Activated CD4-positive, alpha-beta T cell treated with anti-CD3 and anti-CD28 coated beads for 36 hours (primary cell): ENCODE measurements at regions not wholly inside any gene's neighbourhood (a gene's known extent, or its start where the extent isn't known, plus 50 kb on each side); places are given as distances from the start of the nearest gene placed in this dataset.

Experiments used
- ATAC-seq: fragments of 200-7000 bp; cut with Tn5 transposase; one replicate; pipeline ENCODE4 v1.10.0; 2021; ENCODE audit warnings: mild to moderate bottlenecking, moderate library complexity
- CTCF ChIA-PET: fragments of 350-600 bp; sonication (Branson Sonifier 250); formaldehyde crosslinking; loops from one replicate; lab custom pipeline; 2021; ENCODE audit warnings: antibody characterized with exemption; lab: Charles Lee
- POLR2A ChIA-PET: fragments of 350-600 bp; sonication (Branson Sonifier 250); formaldehyde crosslinking; loops from one replicate; lab custom pipeline; 2021; ENCODE audit warnings: antibody characterized with exemption, inconsistent platforms; lab: Charles Lee
- DNase-seq: peaks from one replicate; pipeline ENCODE4 v3.0.0-alpha.2; 2020
- H3K27ac Mint-ChIP-seq: one replicate; pipeline ENCODE4 v1.8.0; 2021; ENCODE audit warnings: mixed read lengths
- H3K27me3 Mint-ChIP-seq: one replicate; pipeline ENCODE4 v1.8.0; 2021; ENCODE audit warnings: mixed read lengths
- H3K36me3 Mint-ChIP-seq: one replicate; pipeline ENCODE4 v1.8.0; 2021; ENCODE audit warnings: low read depth, mixed read lengths
- H3K4me1 Mint-ChIP-seq: one replicate; pipeline ENCODE4 v1.8.0; 2021; ENCODE audit warnings: mixed read lengths
- H3K4me3 Mint-ChIP-seq: one replicate; pipeline ENCODE4 v1.8.0; 2021; ENCODE audit warnings: mild to moderate bottlenecking, moderate library complexity, mixed read lengths
- H3K9me3 Mint-ChIP-seq: one replicate; pipeline ENCODE4 v1.8.0; 2021; ENCODE audit warnings: low read depth, mixed read lengths
- intact Hi-C, 2 experiments: fragments of 100-400 bp; cut with DNase I in 1 of 2; cut with micrococcal nuclease in 1 of 2; formaldehyde crosslinking; loops; one replicate each; pipeline versions ENCODE4 v1.14.2 to v1.15.1; 2022 to 2024; cut with DNase I, micrococcal nuclease

DNA sequence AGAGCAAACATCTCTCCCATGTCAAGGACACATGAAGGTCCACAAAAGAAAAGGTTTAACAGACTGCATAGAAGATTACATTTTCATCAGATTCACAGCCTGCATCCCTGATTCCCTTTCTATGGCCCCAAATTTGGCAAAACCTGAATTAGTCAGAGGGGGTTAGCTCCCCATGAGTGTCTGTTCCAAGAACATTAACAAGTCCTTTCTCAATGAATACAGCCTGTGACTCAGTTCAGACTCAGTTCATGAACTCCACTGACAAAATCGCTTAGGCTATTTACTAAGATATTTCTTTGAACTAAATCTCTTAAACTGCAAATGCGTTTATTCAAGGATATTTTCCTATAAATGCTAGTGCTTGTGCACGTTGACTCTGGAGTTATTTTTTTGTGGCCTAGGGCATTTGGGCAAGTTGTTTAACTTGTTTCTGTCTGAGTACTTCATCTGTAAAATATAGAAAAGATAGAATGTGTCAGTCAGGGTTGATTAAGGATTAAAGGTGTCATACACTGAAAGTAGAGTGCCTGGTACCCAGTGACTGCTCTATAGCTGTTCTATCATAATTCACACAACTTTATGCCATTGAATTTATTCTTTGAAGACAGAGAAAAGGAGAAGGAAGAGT lies 422.6 kb downstream of the HTR1B start:
- Mint-ChIP-seq H3K27me3 (no peaks in the 10 kb centered on the region), H3K36me3 (no peaks in the 10 kb centered on the region), H3K27ac (no peak overlapping the region), H3K4me1 (no peaks in the 10 kb centered on the region), H3K9me3 (peaks cover 16% of the 10 kb centered on the region), H3K4me3 (no peak overlapping the region)
- ChIA-PET CTCF (no interaction called here), POLR2A (no interaction called here)
- intact Hi-C loops: no loop called here
- DNase-seq: no peak
- no peak for ATAC-seq

- ChIA-PET POLR2A (no interaction called here), CTCF (no interaction called here)
- Mint-ChIP-seq H3K4me1 (no peaks in the 10 kb centered on the region), H3K4me3 (no peak overlapping the region), H3K27ac (no peak overlapping the region), H3K36me3 (no peaks in the 10 kb centered on the region), H3K9me3 (peaks cover 17% of the 10 kb centered on the region), H3K27me3 (no peaks in the 10 kb centered on the region)
- DNase-seq (no peak), ATAC-seq (no peak)
- intact Hi-C loops: no loop called here
These were observed 424.5 kb downstream of the HTR1B start for GRCh38 chr6:77038807-77039206.

GRCh38 chr6:77037439-77037838 lies 425.9 kb downstream of the HTR1B start:
- Mint-ChIP-seq H3K36me3 (no peaks in the 10 kb centered on the region), H3K9me3 (peaks cover 17% of the 10 kb centered on the region), H3K27me3 (no peaks in the 10 kb centered on the region), H3K4me3 (no peak overlapping the region), H3K4me1 (no peaks in the 10 kb centered on the region), H3K27ac (no peak overlapping the region)
- CTCF ChIA-PET: no interaction called here
- POLR2A ChIA-PET: no interaction called here
- intact Hi-C loops: no loop called here
- DNase-seq (no peak), ATAC-seq (no peak)

DNA sequence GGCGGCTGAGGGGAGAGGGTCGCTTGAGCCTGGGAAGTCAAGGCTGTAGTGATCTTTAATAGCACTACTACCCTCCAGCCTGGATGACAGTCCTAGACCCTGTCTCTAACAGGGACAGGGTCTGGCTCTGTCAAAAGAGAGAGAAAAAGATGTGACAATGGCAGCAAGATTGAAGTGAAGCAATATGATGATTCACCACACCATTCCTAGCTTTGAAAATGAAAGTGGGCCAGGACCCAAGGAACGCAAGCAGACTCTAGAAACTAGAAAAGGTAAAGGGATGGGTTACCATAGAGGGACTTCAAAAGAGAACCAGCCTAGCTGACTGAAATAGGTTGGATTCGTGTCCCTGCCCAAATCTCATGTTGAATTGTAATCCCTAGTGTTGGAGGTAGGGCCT lies 426.9 kb downstream of the HTR1B start:
- peaks cover 17% of the 10 kb centered on the region for H3K9me3 Mint-ChIP-seq
- no peak overlapping the region for H3K27ac Mint-ChIP-seq
- intact Hi-C loops: no loop called here
- DNase-seq (no peak), ATAC-seq (no peak)
- ChIA-PET CTCF (no interaction called here), POLR2A (no interaction called here)
- no peaks in the 10 kb centered on the region for H3K4me1 Mint-ChIP-seq
- H3K27me3 Mint-ChIP-seq: no peaks in the 10 kb centered on the region
- no peaks in the 10 kb centered on the region for H3K36me3 Mint-ChIP-seq
- no peak overlapping the region for H3K4me3 Mint-ChIP-seq

GRCh38 chr6:77034161-77034560 lies 429.1 kb downstream of the HTR1B start:
- H3K9me3 Mint-ChIP-seq: peaks cover 15% of the 10 kb centered on the region
- no peaks in the 10 kb centered on the region for H3K36me3 Mint-ChIP-seq
- no peak overlapping the region for H3K4me3 Mint-ChIP-seq
- CTCF ChIA-PET: no interaction called here
- ATAC-seq: no peak
- intact Hi-C loops: no loop called here
- H3K4me1 Mint-ChIP-seq: no peaks in the 10 kb centered on the region
- no peaks in the 10 kb centered on the region for H3K27me3 Mint-ChIP-seq
- POLR2A ChIA-PET: no interaction called here
- H3K27ac Mint-ChIP-seq: no peak overlapping the region
- no peak for DNase-seq

DNA sequence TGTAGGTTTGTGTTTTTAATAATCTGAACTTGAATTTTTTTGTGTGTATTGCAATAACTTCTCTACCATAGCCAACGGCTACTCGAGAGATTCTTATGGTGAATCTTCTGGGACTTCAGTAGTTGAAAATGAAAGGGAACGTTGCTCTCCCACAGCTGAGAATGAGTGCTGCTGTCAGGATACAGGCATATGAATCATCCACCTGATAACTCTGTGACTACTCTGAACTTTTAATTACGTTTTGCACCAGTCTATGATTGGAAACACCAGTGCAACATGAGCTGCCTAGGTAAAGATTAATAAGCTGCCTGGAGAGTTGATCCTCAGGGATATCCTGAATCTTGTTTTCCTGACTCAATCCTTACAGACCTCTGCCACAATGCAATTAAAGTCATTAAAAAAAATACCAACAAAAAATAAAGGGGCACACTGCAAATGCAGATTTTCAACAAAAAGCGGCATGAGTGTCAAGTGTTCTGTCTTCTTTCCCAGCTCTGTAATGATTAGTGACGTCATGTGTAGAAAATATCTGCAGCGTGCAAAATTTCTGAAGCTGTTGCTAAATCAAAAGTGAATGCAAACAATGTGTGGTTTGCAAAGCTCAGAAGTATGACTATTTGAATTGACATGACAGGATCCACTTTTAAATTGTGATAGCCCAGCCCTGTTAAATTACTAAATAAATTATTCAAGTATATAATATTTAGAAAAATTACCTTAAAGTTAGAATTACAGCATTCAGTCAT lies 432.2 kb downstream of the HTR1B start:
- ATAC-seq (no peak), DNase-seq (no peak)
- ChIA-PET CTCF (no interaction called here), POLR2A (no interaction called here)
- H3K27me3 Mint-ChIP-seq: no peaks in the 10 kb centered on the region
- H3K27ac Mint-ChIP-seq: no peak overlapping the region
- peaks cover 8% of the 10 kb centered on the region for H3K9me3 Mint-ChIP-seq
- no peaks in the 10 kb centered on the region for H3K36me3 Mint-ChIP-seq
- intact Hi-C loops: no loop called here
- no peaks in the 10 kb centered on the region for H3K4me1 Mint-ChIP-seq
- no peak overlapping the region for H3K4me3 Mint-ChIP-seq

DNA sequence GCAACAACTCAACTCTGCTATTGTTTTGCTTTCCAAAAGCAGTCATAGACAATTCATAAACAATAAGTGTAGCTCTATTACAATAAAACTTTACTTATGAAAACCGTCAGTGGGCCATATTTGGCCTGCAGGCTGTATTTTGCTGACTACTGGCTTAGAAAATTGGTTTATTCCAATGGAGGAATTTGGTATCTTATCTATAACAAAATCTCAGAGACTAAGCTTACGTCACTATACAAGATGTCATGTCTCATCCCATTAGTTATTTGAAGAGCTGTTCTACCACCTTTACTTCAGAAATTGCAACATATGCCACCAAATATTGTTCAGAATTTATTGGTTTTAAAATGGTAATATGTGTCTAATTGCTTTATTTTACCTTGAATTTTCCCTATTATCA lies 436.9 kb downstream of the HTR1B start:
- no peak for ATAC-seq
- intact Hi-C loops: no loop called here

DNA sequence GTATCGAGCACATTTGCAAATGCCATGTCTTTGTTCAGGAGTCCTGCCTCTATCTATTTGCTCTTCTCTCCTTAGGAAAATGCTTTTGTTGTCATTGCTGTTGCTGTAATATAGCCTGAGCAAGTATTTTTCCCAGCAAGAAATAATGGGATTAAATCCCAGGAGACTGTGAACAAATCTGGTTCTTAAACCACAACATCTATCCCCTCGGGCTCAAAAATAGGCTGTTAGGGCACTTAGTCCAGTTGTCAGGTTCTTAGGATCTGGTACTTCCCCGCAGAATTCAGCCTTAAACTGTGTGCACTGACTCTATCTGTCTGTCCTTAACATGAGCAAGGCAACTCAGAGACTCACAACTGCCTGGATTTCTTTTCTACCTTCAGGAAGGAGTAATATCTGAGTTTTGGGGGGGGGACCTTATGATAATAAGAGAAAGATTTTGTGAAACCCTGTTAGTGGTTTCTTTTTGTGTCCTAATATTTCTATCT lies 437.5 kb downstream of the HTR1B start:
- H3K27ac Mint-ChIP-seq: no peak overlapping the region
- no peak for ATAC-seq
- DNase-seq: no peak
- H3K27me3 Mint-ChIP-seq: no peaks in the 10 kb centered on the region
- ChIA-PET CTCF (no interaction called here), POLR2A (no interaction called here)
- no peaks in the 10 kb centered on the region for H3K36me3 Mint-ChIP-seq
- H3K9me3 Mint-ChIP-seq: peaks cover 8% of the 10 kb centered on the region
- H3K4me3 Mint-ChIP-seq: no peak overlapping the region
- no peaks in the 10 kb centered on the region for H3K4me1 Mint-ChIP-seq
- intact Hi-C loops: no loop called here

More for the DNA sequence above, 436.9 kb downstream of the HTR1B start:
- DNase-seq: no peak
- ChIA-PET CTCF (no interaction called here), POLR2A (no interaction called here)
- Mint-ChIP-seq H3K4me3 (no peak overlapping the region), H3K27ac (no peak overlapping the region), H3K4me1 (no peaks in the 10 kb centered on the region), H3K9me3 (peaks cover 8% of the 10 kb centered on the region), H3K27me3 (no peaks in the 10 kb centered on the region), H3K36me3 (no peaks in the 10 kb centered on the region)

- CTCF ChIA-PET: no interaction called here
- H3K27me3 Mint-ChIP-seq: no peaks in the 10 kb centered on the region
These were observed 441.5 kb downstream of the HTR1B start for GRCh38 chr6:77021778-77022177.

DNA sequence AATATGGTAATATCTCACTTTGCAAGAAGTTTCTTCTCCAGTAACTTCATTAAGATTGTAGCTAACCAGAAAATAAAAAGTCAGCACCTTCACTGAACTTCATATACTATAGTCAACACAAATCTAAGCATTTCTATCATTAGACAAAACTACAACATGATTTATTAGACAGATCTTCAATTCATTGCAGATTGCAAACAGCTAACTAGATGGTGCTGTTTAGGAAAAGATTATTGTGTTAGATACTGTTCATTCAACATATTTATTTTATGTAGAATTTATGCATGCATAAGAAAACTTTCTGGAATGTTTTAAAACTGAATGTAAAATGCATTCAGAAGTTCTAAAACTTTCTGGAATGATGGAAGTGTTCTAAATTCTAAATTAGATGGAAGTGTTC lies 442.1 kb downstream of the HTR1B start:
- no peaks in the 10 kb centered on the region for H3K4me1 Mint-ChIP-seq
- DNase-seq (no peak), ATAC-seq (no peak)
- CTCF ChIA-PET: no interaction called here
- no peaks in the 10 kb centered on the region for H3K27me3 Mint-ChIP-seq
- POLR2A ChIA-PET: no interaction called here
- peaks cover 9% of the 10 kb centered on the region for H3K9me3 Mint-ChIP-seq
- H3K36me3 Mint-ChIP-seq: no peaks in the 10 kb centered on the region
- no peak overlapping the region for H3K27ac Mint-ChIP-seq
- no peak overlapping the region for H3K4me3 Mint-ChIP-seq
- intact Hi-C loops: no loop called here

More at GRCh38 chr6:77021778-77022177, 441.5 kb downstream of the HTR1B start:
- ATAC-seq: no peak
- no peak for DNase-seq
- POLR2A ChIA-PET: no interaction called here
- Mint-ChIP-seq H3K27ac (no peak overlapping the region), H3K9me3 (peaks cover 9% of the 10 kb centered on the region), H3K36me3 (no peaks in the 10 kb centered on the region), H3K4me1 (no peaks in the 10 kb centered on the region), H3K4me3 (no peak overlapping the region)
- intact Hi-C loops: no loop called here

GRCh38 chr6:77019081-77019480 lies 444.2 kb downstream of the HTR1B start:
- Mint-ChIP-seq H3K36me3 (no peaks in the 10 kb centered on the region), H3K4me3 (no peak overlapping the region), H3K4me1 (no peaks in the 10 kb centered on the region), H3K27ac (no peak overlapping the region), H3K27me3 (no peaks in the 10 kb centered on the region), H3K9me3 (peaks cover 9% of the 10 kb centered on the region)
- ATAC-seq (no peak), DNase-seq (no peak)
- POLR2A ChIA-PET: no interaction called here
- intact Hi-C loops: no loop called here
- CTCF ChIA-PET: no interaction called here

GRCh38 chr6:77017537-77017936 lies 445.8 kb downstream of the HTR1B start:
- Mint-ChIP-seq H3K27me3 (no peaks in the 10 kb centered on the region), H3K27ac (no peak overlapping the region), H3K9me3 (peaks cover 9% of the 10 kb centered on the region), H3K36me3 (no peaks in the 10 kb centered on the region), H3K4me3 (no peak overlapping the region), H3K4me1 (no peaks in the 10 kb centered on the region)
- ChIA-PET POLR2A (no interaction called here), CTCF (interaction anchor here (0.7 kb wide), 1 partner anchor 11 kb away, joined by 3 read pairs; no protein-coding TSS in a partner anchor)
- intact Hi-C loops: no loop called here
- no peak for ATAC-seq
- no peak for DNase-seq
